AG09319 (cell line): ENCODE measurements at regions not wholly inside any gene's neighbourhood (a gene's known extent, or its start where the extent isn't known, plus 50 kb on each side); places are given as distances from the start of the nearest gene placed in this dataset.

Experiments used
- DNase-seq: peaks from one replicate; pipeline ENCODE4 v3.0.0-alpha.2; 2010; ENCODE audit warnings: low read depth; ENCODE audit errors: extremely low read depth
- CTCF ChIP-seq: IDR thresholded peaks from 2 replicates; pipeline ENCODE4 v1.5.1; 2011; ENCODE audit warnings: low read depth, mild to moderate bottlenecking, inconsistent platforms, low read length, moderate library complexity

DNA sequence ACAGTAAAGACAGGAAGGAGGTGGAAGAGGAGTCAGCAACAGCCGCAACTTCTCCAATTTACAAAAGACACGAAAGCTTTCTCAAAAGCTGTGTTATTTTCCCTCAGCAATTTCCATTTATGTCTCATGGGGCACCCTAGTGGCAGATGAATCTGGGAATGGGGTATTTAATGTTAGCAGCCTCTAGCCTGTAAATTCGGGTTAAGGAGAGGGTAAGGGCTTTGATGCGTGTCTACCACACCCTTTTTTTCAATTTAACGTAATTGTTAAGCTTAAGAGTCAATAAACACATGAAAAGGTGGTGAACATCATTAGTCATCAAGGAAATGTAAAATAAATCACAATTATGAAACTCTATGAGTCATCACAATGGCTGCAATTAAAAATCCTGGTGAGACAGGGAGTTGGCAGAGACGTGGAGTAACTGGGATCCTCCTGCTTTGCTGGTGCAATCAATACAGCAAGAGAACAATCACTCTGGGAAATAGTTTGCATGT lies 986.4 kb downstream of the AACS start:
- TF ChIP-seq CTCF, result no peak; the same call in 1 of the 2 replicates
- peak; percentile 8 for DNase-seq

- no peak for DNase-seq
- TF ChIP-seq CTCF, result no peak
These were observed 990.3 kb downstream of the AACS start for GRCh38 chr12:126055521-126055920.

DNA sequence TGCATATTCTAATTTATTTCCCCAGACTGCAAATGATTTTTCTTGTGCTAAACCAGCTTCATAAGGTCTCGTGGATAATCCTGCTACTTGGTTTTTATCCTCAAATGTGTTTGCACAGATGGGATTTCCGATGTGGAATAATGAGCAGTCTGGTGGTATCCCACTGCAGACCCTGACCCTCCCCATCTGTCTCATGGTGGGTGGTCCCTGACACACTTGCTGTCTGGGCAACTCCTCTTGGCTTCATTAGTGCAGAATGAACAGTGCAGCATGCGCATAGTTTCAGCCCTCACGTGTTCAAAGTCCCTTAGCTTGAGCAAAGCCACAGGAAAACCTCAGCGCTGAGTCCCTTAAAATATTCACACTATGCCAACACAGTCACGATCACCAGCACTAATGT lies 996.5 kb downstream of the AACS start:
- DNase-seq, result no peak
- TF ChIP-seq CTCF, result no peak

DNA sequence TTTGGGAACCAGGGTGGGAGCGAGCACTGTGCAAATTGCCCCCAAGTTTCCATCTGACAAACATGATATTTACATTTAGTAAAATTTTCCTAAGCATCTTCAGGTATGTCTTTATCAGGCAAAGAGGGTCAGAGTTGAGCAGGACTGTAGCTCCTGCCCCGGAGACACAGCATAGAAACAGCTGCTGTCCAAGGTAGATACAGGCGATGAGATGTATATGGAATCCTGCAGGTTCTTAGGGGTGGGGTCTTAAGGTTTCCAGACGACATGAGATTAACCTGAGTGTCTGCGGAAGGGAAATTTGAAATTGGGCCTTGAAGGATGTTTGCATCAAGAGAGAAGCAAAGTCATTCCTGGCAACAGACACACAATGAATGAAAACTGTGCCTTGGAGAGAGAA lies 998.8 kb downstream of the AACS start:
- no peak for DNase-seq
- TF ChIP-seq CTCF, result no peak

GRCh38 chr12:126067626-126068329 lies 1002.5 kb downstream of the AACS start:
- no peak for DNase-seq
- no peak for TF ChIP-seq CTCF

DNA sequence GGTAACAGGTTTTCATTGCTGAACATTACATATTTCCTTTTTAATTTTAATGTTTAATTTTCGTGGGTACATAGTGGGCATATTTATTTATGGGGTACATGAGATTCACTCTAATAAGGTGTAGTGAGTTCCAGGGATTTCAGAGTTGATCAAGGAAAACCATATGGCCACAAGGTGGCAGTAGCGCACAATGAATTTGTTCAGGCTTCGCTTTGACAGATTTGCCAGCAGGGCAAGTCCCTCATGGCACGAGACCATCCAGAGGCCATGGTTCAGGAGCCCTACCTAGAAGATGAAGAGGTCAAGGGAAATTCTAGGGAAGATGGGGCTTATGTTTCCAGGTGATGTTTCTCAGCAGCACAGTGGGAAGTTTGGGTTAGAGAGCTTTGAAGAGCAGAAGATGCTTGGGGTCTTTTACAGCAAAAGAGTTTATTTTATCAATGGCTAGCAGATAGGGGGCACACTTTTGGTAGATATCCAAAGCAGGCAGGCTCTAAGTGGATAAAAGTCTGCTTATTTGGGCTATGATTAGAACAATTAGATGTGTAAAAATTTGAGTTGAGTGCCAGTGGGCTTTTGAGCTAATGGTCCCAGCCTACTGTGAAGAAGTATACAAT lies 1004.4 kb downstream of the AACS start:
- peak; percentile 12 for DNase-seq
- peak; percentile 52 for TF ChIP-seq CTCF

- DNase-seq, result no peak
- no peak for TF ChIP-seq CTCF
These were observed 1011.3 kb downstream of the AACS start for GRCh38 chr12:126076515-126076914.
